ENCODE measurements at regions not wholly inside any gene's neighbourhood (a gene's known extent, or its start where the extent isn't known, plus 50 kb on each side); places are given as distances from the start of the nearest gene placed in this dataset.

GRCh38 chr3:86782866-86783265 is 208.1 kb downstream of the VGLL3 start:
- TF ChIP-seq CTCF (conservative IDR thresholded peaks at IDR 0.05; ENCODE audit: low read length) (no peak), EZH2phosphoT487 (IDR thresholded peaks at IDR 0.05; ENCODE audit: borderline replicate concordance, low read depth, low read length) (no peak)

All from OCI-LY7 (cell line).